ENCODE measurements at regions not wholly inside any gene's neighbourhood (a gene's known extent, or its start where the extent isn't known, plus 50 kb on each side); places are given as distances from the start of the nearest gene placed in this dataset.

DNA sequence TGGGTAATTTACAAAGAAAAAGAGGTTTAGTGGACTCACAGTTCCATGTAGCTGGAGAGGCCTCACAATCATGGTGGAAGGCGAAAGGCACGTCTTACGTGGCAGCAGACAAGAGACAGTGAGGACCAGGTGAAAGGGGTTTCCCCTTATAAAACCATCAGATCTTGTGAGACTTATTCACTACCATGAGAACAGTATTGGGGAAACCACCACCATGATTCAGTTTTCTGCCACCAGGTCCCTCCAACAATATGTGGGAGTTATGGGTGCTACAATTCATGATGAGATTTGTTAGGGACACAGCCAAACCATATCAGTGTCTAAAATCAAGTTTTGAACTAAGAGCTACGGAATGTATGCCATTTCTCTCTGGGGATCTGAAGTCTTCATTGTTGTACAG lies 354.8 kb upstream of the C2CD4B start:
- intact Hi-C loops (cut with micrococcal nuclease) = loop anchor here (10.0 kb wide), 1 partner anchor 125 kb away; no protein-coding TSS in a partner anchor
- H3K36me3 Mint-ChIP-seq (ENCODE audit: insufficient read depth, unreplicated experiment) = no peaks in the 10 kb centered on the region
- H3K27me3 Mint-ChIP-seq (ENCODE audit: insufficient read depth, unreplicated experiment) = no peaks in the 10 kb centered on the region
- no peak for DNase-seq (ENCODE audit: unreplicated experiment)
- no peak overlapping the region for H3K4me3 Mint-ChIP-seq (ENCODE audit: unreplicated experiment)
- H3K9me3 Mint-ChIP-seq (ENCODE audit: unreplicated experiment) = no peaks in the 10 kb centered on the region
- CTCF ChIA-PET = no interaction called here
- BruUV-seq (replicated peaks) = no TSS peak
- TF ChIP-seq, protein P1, sequence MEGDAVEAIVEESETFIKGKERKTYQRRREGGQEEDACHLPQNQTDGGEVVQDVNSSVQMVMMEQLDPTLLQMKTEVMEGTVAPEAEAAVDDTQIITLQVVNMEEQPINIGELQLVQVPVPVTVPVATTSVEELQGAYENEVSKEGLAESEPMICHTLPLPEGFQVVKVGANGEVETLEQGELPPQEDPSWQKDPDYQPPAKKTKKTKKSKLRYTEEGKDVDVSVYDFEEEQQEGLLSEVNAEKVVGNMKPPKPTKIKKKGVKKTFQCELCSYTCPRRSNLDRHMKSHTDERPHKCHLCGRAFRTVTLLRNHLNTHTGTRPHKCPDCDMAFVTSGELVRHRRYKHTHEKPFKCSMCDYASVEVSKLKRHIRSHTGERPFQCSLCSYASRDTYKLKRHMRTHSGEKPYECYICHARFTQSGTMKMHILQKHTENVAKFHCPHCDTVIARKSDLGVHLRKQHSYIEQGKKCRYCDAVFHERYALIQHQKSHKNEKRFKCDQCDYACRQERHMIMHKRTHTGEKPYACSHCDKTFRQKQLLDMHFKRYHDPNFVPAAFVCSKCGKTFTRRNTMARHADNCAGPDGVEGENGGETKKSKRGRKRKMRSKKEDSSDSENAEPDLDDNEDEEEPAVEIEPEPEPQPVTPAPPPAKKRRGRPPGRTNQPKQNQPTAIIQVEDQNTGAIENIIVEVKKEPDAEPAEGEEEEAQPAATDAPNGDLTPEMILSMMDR (IDR thresholded peaks at IDR 0.05; ENCODE audit: unreplicated experiment) = no peak
- no peak overlapping the region for H3K27ac Mint-ChIP-seq (ENCODE audit: low read depth, unreplicated experiment)
- POLR2A ChIA-PET = no interaction called here
- no peaks in the 10 kb centered on the region for H3K4me1 Mint-ChIP-seq (ENCODE audit: insufficient read depth, unreplicated experiment)

DNA sequence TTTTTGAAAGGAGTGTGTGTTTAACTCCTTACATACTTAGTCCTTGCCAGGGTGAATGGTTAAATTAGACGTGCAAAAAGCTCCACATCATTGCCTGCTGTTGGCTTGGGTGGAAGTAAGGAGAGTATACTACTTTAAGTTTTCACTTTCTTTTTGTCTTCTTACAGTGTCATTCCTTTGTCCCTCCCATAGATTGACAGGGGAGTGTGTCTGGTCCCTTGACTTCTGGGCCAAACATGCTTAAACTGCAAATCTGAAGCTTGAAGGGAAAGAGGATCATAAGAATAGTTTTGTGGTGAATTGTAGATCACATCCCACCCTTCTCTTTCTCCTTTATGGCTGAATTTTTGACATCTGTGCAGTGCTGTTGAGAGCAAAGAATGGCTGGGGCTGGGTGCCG lies 355.8 kb upstream of the C2CD4B start:
- POLR2A ChIA-PET = no interaction called here
- no peak for DNase-seq (ENCODE audit: unreplicated experiment)
- Mint-ChIP-seq H3K36me3 (ENCODE audit: insufficient read depth, unreplicated experiment) (no peaks in the 10 kb centered on the region), H3K27ac (ENCODE audit: low read depth, unreplicated experiment) (no peak overlapping the region), H3K4me3 (ENCODE audit: unreplicated experiment) (no peak overlapping the region), H3K9me3 (ENCODE audit: unreplicated experiment) (no peaks in the 10 kb centered on the region), H3K27me3 (ENCODE audit: insufficient read depth, unreplicated experiment) (no peaks in the 10 kb centered on the region), H3K4me1 (ENCODE audit: insufficient read depth, unreplicated experiment) (no peaks in the 10 kb centered on the region)
- TF ChIP-seq, protein P1 (IDR thresholded peaks at IDR 0.05; ENCODE audit: unreplicated experiment) = no peak
- intact Hi-C loops (cut with micrococcal nuclease) = loop anchor here (10.0 kb wide), 1 partner anchor 124 kb away; no protein-coding TSS in a partner anchor
- BruUV-seq (replicated peaks) = no TSS peak
- CTCF ChIA-PET = interaction anchor here (0.8 kb wide), 1 partner anchor 76 kb away, joined by 4 read pairs; no protein-coding TSS in a partner anchor

DNA sequence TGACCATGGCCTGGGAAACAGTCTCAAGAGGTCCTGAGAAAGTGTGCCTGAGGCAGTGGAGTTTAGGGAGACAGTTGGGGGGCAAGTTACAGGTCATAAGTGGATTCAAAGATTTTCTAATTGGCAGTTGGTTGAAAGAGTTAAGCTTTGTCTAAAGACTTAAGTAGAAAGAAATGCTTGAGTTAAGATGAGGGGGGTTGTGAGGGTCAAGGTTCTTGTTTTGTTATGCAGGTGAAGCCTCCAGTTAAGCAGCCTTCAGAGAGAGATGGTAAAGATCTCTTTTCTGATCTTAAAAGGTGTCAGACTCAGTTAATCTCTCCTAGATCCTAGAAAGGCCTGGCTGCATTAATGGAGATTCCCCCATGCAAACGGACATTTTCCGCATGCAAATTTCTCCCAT lies 356.3 kb upstream of the C2CD4B start:
- no peak for DNase-seq (ENCODE audit: unreplicated experiment)
- TF ChIP-seq, protein P1 (IDR thresholded peaks at IDR 0.05; ENCODE audit: unreplicated experiment) = no peak
- Mint-ChIP-seq H3K36me3 (ENCODE audit: insufficient read depth, unreplicated experiment) (no peaks in the 10 kb centered on the region), H3K4me1 (ENCODE audit: insufficient read depth, unreplicated experiment) (no peaks in the 10 kb centered on the region), H3K27ac (ENCODE audit: low read depth, unreplicated experiment) (no peak overlapping the region), H3K27me3 (ENCODE audit: insufficient read depth, unreplicated experiment) (no peaks in the 10 kb centered on the region), H3K9me3 (ENCODE audit: unreplicated experiment) (no peaks in the 10 kb centered on the region), H3K4me3 (ENCODE audit: unreplicated experiment) (no peak overlapping the region)
- intact Hi-C loops (cut with micrococcal nuclease) = loop anchor here (10.0 kb wide), 1 partner anchor 123 kb away; no protein-coding TSS in a partner anchor
- BruUV-seq (replicated peaks) = no TSS peak
- POLR2A ChIA-PET = no interaction called here
- CTCF ChIA-PET = interaction anchor here (0.8 kb wide), 1 partner anchor 76 kb away, joined by 4 read pairs; no protein-coding TSS in a partner anchor

DNA sequence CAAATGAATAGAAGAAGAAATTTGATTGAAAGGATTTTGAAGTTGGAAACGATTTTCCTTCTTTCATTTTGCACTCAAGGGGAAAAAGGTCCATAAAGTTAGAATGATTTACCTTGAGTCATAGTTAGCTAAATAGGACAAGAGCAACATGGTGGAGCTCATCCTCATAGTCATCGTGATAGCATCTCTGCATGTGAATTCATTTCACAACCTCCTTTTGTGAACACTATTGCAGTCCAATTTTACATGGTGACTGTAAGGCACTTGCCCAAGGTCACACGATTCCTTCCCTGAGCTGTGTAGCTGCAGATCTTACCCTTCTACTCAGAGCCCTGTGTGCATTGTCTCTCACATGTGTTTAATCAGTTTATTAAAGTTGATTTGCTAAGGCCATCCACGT lies 359.8 kb upstream of the C2CD4B start:
- POLR2A ChIA-PET = no interaction called here
- TF ChIP-seq, protein P1 (IDR thresholded peaks at IDR 0.05; ENCODE audit: unreplicated experiment) = no peak
- peak; percentile 1 for DNase-seq (ENCODE audit: unreplicated experiment)
- BruUV-seq (replicated peaks) = no TSS peak
- Mint-ChIP-seq H3K27ac (ENCODE audit: low read depth, unreplicated experiment) (no peak overlapping the region), H3K4me1 (ENCODE audit: insufficient read depth, unreplicated experiment) (no peaks in the 10 kb centered on the region), H3K27me3 (ENCODE audit: insufficient read depth, unreplicated experiment) (no peaks in the 10 kb centered on the region), H3K36me3 (ENCODE audit: insufficient read depth, unreplicated experiment) (no peaks in the 10 kb centered on the region), H3K4me3 (ENCODE audit: unreplicated experiment) (no peak overlapping the region), H3K9me3 (ENCODE audit: unreplicated experiment) (no peaks in the 10 kb centered on the region)
- intact Hi-C loops (cut with micrococcal nuclease) = loop anchor here (10.0 kb wide), 1 partner anchor 120 kb away; no protein-coding TSS in a partner anchor
- CTCF ChIA-PET = interaction anchor here (1.1 kb wide), 1 partner anchor 217 kb away, joined by 4 read pairs; no protein-coding TSS in a partner anchor
